HG03432 (cell line): ENCODE measurements at regions not wholly inside any gene's neighbourhood (a gene's known extent, or its start where the extent isn't known, plus 50 kb on each side); places are given as distances from the start of the nearest gene placed in this dataset.
"Not testable (repeated sequence)": the region's sequence is repeated elsewhere in the genome, so short reads cannot be mapped to it uniquely, and the experiment has no call there.

Experiments used
- ATAC-seq: cut with Tn5 transposase; IDR thresholded peaks from one replicate; pipeline ENCODE4 v1.9.1; 2021; ENCODE audit warnings: mild to moderate bottlenecking, moderate library complexity; ENCODE audit not compliant: unreplicated experiment

DNA sequence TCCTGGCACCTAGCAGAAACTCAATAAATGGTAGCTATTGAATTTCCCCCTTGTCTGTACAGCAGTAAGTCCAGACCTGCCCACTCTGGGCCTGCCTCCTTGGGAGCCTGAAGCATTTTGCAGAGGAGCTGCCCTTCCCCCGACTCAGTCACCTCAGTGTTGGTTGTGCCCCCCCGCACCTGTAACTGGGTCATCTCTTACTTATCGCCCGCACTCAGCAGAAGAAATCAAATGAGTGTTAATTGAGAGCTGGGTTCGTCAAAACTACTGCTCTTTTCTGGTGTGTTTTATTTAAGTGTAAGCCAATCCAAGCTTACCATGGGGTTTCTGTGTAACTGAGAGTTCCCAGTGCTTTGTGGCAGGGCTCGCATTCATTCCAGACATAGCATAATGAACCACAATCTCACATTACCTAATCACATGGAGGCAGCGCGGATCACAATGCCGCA is 175.5 kb upstream of the IRF2BP2 start:
- ATAC-seq, result not testable (repeated sequence)

- not testable (repeated sequence) for ATAC-seq
These were observed 174.1 kb upstream of the IRF2BP2 start for GRCh38 chr1:234784108-234784507.

DNA sequence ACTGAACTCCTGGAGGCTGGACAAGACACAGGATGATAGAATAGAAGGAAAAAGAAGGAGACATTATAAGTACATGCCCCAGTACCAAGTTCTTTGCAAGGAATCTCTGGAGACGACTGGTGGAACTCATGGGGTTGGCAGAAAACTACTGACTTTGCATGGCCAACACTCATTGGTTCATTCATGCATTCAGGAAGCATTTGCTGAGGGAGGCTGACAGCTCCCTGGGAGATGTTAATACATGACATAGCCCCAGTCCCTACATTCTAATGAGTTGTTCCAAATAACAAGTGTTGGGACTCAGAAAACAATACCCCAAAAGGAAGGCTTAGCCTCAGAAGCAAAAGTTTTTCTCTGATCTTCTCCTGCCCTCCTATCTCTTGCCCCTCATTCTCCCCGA is 172.8 kb upstream of the IRF2BP2 start:
- no peak for ATAC-seq

GRCh38 chr1:234782105-234782751 is 172.2 kb upstream of the IRF2BP2 start:
- ATAC-seq, result no peak

DNA sequence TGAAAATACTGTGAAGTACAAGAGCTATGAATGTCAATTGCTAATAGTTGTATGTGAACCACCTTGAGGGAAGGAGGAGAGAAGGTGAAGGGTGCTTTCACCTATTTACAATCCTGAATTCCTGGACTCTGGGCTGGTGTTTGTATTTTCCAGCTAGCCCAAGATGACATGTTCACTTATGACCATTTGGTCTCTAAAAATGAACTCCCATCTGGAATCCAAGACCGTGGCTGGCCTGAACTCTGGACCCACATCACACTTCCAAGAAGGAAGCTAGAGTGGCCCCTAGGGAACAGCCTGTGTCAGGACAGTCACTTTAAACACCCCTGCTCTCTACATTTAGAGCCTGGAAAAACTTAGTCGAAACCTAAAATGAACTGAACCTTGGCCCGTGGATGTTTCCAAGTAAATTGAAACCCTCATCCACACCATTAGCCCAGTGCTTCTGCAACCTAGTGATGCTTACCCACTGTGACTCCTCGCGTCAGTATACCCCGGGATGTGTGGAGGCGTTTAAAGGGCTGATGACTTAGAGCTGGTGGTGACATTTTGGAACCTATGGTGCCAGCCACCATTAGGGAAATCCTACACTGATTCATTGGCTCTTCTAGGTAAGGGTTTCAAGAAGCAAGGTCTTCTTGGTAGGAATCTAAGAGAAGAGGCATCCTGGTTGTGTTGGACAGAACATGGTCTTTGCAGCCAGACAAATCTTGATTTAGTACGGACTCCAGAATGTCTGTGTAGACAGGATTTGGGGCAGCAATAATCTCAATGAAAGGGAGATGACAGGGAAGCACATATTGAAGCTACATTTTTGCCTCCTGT is 171.5 kb upstream of the IRF2BP2 start:
- no peak for ATAC-seq

DNA sequence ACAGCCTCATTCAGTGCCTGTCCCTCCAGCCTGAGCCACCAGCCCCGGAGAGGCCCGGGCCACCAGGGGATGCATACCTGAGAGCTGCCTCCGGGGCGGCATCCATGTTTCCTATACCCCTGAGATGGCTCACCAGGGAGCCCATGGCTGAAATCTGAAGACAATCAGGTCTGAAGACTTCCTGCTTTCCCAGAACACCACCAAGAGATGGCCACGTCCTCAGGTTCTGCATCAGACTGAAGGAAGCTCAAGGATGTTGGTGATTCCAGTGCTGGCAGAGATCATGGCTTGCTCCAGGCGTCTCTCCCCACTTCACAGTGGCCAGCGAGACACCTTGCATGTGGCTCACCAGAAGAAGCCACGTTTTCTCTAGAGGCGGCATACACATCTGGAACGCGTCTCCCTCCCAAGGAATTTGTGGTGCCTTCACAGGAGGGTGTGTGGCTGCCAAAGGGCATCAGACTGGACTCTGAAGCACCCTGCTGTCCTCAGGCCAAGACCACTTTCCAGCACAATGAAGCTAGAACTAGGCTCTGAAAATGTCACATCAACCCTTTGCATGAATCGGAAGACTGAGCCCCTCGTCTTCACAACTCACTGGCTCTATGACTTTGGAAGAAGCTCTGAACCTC is 170.7 kb upstream of the IRF2BP2 start:
- no peak for ATAC-seq

- ATAC-seq, result no peak
These were observed 170.1 kb upstream of the IRF2BP2 start for GRCh38 chr1:234780112-234780511.

- not testable (repeated sequence) for ATAC-seq
These were observed 169.6 kb upstream of the IRF2BP2 start for GRCh38 chr1:234779600-234779999.

GRCh38 chr1:234779160-234779538 is 169.2 kb upstream of the IRF2BP2 start:
- ATAC-seq, result no peak

- no peak for ATAC-seq
These were observed 168.5 kb upstream of the IRF2BP2 start for GRCh38 chr1:234778221-234779159.

DNA sequence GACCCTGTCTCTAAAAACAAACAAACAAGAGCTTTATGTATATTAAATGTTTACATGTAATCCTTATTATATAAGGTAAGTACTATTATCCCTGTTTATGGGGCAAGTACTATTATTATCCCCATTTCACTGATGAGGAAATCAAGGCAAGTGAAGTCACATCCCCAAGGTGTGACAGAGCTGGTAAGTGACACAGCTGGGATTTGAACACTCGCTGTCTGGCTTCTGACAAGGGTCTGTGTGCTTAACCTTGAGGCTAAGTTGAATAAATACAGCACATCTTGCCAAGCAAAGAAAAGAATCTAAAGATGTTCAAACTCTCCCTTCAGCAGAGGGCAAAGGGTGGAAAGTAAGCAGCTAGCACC is 167.9 kb upstream of the IRF2BP2 start:
- no peak for ATAC-seq

GRCh38 chr1:234776876-234777855 is 167.2 kb upstream of the IRF2BP2 start:
- no peak for ATAC-seq

DNA sequence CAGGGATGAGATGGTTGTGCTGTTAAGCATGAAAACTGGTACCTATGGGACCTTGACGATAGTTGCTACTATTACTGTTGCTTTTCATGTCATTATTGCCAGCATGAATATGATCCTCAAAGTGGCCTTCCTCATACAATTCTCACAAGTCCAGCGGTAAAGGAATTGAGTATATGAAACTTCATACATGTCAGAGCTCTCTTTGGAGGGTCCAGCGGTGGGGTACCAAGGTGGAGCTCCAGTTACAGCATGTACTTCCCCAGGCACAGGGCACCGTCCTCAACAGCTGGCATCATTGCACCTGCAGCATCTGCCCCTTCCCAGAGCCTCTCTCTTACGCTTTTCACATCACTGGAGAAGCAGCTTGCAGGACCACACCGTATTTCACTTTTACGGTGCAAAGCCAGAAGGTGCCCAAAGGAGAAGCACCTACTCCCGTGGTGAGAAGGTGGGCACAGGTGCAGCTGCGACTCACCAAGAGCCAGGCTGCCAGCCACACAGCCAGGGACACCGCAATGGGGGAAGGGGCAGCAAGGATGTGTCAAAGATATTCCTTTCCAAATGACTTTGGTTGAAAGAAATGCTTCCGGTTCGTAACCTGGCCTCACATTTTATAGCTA is 166.4 kb upstream of the IRF2BP2 start:
- no peak for ATAC-seq

DNA sequence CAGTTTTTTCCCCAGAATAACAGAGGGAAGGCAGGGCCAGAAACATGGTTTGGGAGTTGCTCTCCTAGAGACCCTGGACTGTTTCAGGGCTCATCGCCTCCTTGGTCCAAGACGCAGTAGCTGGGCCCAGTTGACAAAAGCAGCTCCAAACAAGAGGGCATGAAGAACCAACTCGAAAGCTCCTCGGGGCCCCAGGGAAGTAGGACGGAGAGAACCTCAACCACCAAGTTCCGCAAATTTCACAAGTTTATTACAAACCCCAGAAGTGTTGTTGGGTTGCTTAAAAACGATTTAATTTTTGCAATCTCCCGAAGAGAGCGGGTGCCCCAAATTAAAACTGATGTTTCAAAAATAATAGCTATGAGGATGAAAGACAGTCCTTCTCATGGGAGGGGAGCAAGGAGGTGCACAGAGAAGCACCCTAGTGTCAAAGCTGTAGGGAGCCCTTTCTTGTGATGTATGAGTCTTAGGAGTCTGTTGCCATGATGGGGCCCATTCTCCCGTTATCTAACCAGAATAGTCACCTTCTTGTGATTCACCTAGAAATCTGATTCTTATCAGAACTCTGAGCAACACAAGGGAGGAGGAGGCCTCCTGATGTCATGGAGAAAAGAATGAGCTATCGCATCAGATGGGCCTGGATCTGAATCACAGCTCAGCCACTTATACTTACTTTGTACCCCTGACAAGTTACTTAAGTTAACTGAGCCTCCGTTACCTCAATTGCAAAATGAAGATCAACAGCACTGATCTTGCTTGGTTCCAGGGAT is 165.7 kb upstream of the IRF2BP2 start:
- ATAC-seq, result no peak

GRCh38 chr1:234774971-234775370 is 165.0 kb upstream of the IRF2BP2 start:
- ATAC-seq, result no peak

- no peak for ATAC-seq
These were observed 164.1 kb upstream of the IRF2BP2 start for GRCh38 chr1:234773936-234774677.

- ATAC-seq, result peak; percentile 90
These were observed 162.6 kb upstream of the IRF2BP2 start for GRCh38 chr1:234772345-234773147.
